LNCaP clone FGC (cell line): ENCODE measurements at regions not wholly inside any gene's neighbourhood (a gene's known extent, or its start where the extent isn't known, plus 50 kb on each side); places are given as distances from the start of the nearest gene placed in this dataset.
A peak's percentile ranks its signal among the peaks of the same experiment; 100 is the strongest.

Experiments used
- DNase-seq: peaks from one replicate; pipeline ENCODE4 v3.0.0-alpha.2; 2011; ENCODE audit warnings: low read depth
- H3K4me3 ChIP-seq: 2 replicates; pipeline ENCODE4 v1.5.1; 2011; ENCODE audit warnings: mild to moderate bottlenecking, low read depth, low read length, control low read depth
- TF ChIP-seq, protein P1 (sequence below): IDR thresholded peaks from 2 replicates; pipeline ENCODE4 v1.5.1; 2012; ENCODE audit warnings: mild to moderate bottlenecking; ENCODE audit not compliant: control insufficient read depth, insufficient read depth; ENCODE audit errors: extremely low read depth

DNA sequence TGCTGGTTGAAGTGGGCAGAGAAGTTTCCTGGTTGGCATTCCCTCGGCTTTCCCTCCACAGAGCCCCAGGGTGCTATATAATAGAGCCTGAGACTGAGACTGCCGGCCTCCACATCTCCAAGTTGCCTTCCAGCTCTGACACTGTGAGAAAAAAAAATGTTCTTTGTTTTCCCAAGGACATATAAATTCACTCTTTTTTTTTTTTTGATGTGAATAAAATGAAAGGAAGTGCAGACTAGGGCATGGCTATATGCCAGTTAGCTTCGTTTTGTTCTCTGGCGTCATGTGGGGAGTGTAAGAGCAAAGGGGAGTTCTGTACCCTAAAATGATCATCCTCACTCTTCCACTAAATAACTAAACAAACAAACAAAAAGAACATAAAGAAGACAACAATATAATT is 101.6 kb downstream of the TNFSF18 start:
- no peak overlapping the region for H3K4me3 ChIP-seq
- TF ChIP-seq, protein P1, sequence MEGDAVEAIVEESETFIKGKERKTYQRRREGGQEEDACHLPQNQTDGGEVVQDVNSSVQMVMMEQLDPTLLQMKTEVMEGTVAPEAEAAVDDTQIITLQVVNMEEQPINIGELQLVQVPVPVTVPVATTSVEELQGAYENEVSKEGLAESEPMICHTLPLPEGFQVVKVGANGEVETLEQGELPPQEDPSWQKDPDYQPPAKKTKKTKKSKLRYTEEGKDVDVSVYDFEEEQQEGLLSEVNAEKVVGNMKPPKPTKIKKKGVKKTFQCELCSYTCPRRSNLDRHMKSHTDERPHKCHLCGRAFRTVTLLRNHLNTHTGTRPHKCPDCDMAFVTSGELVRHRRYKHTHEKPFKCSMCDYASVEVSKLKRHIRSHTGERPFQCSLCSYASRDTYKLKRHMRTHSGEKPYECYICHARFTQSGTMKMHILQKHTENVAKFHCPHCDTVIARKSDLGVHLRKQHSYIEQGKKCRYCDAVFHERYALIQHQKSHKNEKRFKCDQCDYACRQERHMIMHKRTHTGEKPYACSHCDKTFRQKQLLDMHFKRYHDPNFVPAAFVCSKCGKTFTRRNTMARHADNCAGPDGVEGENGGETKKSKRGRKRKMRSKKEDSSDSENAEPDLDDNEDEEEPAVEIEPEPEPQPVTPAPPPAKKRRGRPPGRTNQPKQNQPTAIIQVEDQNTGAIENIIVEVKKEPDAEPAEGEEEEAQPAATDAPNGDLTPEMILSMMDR = no peak
- no peak for DNase-seq

DNA sequence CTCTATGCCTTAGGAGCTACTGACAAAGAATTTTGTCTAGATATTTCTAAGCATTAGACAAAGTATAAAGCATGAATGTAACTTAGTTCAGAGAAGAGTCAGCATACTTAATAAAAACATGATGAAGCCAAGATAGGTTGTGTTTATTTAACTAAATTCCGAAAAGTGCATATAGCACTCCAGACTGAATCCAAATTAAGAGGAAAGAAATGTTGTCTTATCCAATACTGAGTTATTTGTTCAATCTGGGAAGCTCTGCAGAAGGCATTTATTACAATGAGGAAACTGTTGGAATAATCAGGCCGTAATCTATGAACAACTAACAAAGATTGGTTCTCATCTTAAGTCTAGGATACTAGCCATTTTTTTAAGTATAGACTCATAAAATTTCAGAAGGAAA is 100.2 kb downstream of the TNFSF18 start:
- TF ChIP-seq, protein P1 = no peak
- H3K4me3 ChIP-seq = no peak overlapping the region
- DNase-seq = peak; percentile 38

DNA sequence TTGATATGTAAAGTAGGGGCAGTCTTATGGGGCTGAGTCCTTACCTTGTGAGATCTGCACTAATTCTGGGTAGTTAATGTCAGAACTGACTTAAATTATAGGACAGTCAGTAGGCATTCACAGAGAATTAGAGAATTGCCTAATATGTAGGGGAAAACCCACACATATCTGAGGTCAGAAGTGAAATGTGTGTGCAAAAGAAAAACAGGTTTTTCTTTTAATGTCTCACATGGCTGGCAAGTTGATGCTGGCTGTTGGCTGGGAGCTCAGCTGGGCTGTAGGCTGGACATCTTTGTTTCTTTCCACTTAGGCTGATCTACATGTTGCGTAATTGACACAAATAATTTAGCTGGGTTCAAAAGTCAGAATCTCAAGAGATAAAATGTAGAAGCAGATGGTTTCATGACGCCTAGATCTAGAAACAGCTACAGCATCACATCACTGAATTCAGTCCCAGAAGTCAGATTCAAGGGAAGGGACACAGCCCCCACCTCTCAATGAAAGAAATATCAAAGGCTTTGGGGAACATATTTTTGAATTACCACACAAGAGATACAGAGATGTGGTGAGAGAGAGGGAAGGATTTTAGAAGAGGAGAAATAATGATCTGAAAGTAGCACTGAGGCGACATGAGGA is 98.9 kb downstream of the TNFSF18 start:
- no peak overlapping the region for H3K4me3 ChIP-seq
- TF ChIP-seq, protein P1 = no peak
- no peak for DNase-seq

DNA sequence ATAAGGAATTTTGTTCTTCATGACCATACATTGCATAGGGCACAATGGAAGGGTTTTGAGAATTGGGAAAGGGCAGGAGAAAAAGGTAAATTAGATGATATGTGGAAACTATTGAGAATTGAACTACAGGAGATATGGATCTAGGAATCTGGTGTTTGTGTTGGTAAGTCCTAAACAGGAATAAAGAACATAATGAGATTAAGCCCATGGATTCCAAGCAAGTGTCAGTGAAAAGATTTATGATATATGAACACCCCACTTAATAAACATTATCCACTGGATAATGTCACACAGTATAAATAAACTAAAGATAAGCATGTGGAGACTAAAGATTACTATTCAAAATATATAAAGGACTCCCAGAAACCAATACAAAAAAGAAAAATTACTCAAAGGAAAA is 98.2 kb downstream of the TNFSF18 start:
- TF ChIP-seq, protein P1 = no peak
- DNase-seq = no peak
- no peak overlapping the region for H3K4me3 ChIP-seq

DNA sequence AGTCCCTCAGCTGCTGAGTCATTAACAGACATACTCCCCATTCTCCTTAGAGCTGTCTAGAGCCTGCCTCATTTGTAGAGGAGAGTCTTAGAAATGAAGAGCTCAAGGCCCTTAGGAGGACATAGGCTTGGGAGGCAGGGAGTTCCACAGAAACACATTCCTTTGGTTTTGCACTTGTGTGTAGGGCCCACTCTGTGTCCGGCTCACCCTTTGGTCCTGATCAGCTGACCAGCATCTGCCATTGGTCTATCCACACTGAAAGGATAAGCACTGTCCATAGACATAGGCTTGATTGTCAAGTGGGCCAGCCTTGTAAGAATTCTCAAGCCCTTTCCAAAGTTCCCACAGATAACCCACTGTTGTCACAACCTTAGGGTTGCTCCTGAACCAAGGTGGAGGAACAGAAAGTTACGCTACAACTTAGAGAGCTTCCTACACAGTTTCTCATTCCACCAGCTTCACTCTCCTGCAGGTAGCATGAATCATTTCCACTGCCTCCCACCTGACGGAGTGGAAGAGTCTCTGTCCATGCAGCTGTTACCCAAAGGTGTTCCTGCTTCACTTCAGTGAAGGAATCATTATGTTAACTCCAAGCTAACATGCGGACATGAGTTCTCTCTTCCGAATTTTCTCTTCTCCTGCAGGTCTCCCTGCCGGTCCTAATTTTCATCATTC is 96.1 kb downstream of the TNFSF18 start:
- no peak overlapping the region for H3K4me3 ChIP-seq
- DNase-seq = no peak
- TF ChIP-seq, protein P1 = no peak

DNA sequence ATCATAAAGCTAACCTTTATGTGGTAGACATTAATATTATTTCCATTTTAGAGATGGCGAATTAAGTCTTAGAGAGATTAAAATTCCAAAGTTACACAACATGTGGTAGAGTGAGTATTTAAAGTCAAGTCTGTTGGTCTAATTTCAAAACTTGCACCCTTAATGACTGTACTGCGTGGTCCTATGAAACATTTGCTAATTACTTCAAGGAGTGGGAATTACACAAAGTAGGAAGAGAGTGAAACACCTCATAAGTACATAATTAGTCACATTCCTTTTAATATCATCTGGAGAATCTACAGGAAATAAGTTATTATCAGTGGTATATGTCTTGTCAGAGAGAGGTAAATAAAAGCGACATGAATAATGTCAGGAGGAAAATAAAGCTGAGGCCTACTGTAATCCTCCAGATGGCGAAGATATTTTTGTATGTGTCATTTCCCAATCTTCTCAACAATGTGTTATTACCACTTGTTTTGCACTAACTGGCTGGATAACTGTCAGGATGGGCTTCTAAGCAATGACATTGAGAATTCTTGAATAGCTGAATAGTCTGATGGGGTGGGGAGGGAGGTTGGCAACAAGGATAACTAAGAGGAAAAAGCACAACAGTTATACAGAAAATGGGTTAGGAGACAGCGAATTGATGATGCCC is 95.5 kb downstream of the TNFSF18 start:
- DNase-seq = no peak
- no peak overlapping the region for H3K4me3 ChIP-seq
- TF ChIP-seq, protein P1 = no peak
